Neural cell (in vitro differentiated cells): ENCODE measurements at regions not wholly inside any gene's neighbourhood (a gene's known extent, or its start where the extent isn't known, plus 50 kb on each side); places are given as distances from the start of the nearest gene placed in this dataset.

Experiments
- H2AFZ ChIP-seq: fragments of 200-600, 300-800 bp; sonication (generic), shearing (Covaris generic); 2 replicates; pipeline ENCODE4 v1.6.0; 2014; ENCODE audit warnings: low read depth, mild to moderate bottlenecking, antibody characterized with exemption, low read length, moderate library complexity
- H3F3A ChIP-seq: fragments of 200-600 bp; shearing (Covaris generic); 2 replicates; pipeline ENCODE4 v1.6.1; 2016; ENCODE audit warnings: mild to moderate bottlenecking, moderate library complexity, mixed read lengths, antibody characterized with exemption, low read length; ENCODE audit not compliant: insufficient read depth, poor library complexity, severe bottlenecking
- H3K27ac ChIP-seq: fragments of 200-600, 300-800 bp; sonication (generic), shearing (Covaris generic); 2 replicates; pipeline ENCODE4 v1.5.1; 2014; ENCODE audit warnings: mild to moderate bottlenecking, low read length, moderate library complexity
- H3K27me3 ChIP-seq: fragments of 300-800, 200-600 bp; sonication (generic), shearing (Covaris generic); 2 replicates; pipeline ENCODE4 v1.6.0; 2014; ENCODE audit warnings: mild to moderate bottlenecking, low read depth, low read length, moderate library complexity; ENCODE audit not compliant: insufficient read depth
- H3K36me3 ChIP-seq: fragments of 300-800, 200-600 bp; sonication (generic), shearing (Covaris generic); 2 replicates; pipeline ENCODE4 v1.5.1; 2014; ENCODE audit warnings: mild to moderate bottlenecking, antibody characterized with exemption, low read length, moderate library complexity; ENCODE audit not compliant: insufficient read depth
- H3K4me2 ChIP-seq: fragments of 300-800, 200-600 bp; sonication (generic), shearing (Covaris generic); 2 replicates; pipeline ENCODE4 v1.6.0; 2014; ENCODE audit warnings: mild to moderate bottlenecking, low read length
- H3K4me3 ChIP-seq: fragments of 300-800, 200-600 bp; sonication (generic), shearing (Covaris generic); 2 replicates; pipeline ENCODE4 v1.5.1; 2014; ENCODE audit warnings: mild to moderate bottlenecking, low read length, moderate library complexity
- H3K79me2 ChIP-seq: fragments of 200-600 bp; shearing (Covaris generic); replicated peaks from 2 replicates; pipeline ENCODE4 v1.6.0; 2014; ENCODE audit warnings: mild to moderate bottlenecking, low read length, moderate library complexity; ENCODE audit not compliant: insufficient read depth
- H3K9ac ChIP-seq: fragments of 300-800, 200-600 bp; sonication (generic), shearing (Covaris generic); 2 replicates; pipeline ENCODE4 v1.6.1; 2016; ENCODE audit warnings: mild to moderate bottlenecking, low read length, mixed read lengths
- H3K9me2 ChIP-seq: fragments of 200-600 bp; shearing (Covaris generic); 2 replicates; pipeline ENCODE4 v1.6.1; 2016; ENCODE audit warnings: mild to moderate bottlenecking, low read length, mixed read lengths; ENCODE audit not compliant: insufficient read depth
- H3K9me3 ChIP-seq: fragments of 200-600, 300-800 bp; sonication (generic), shearing (Covaris generic); 2 replicates; pipeline ENCODE4 v1.6.1; 2016; ENCODE audit warnings: mild to moderate bottlenecking, mixed run types, low read length, moderate library complexity, mixed read lengths
- H4K20me1 ChIP-seq: fragments of 200-600 bp; shearing (Covaris generic); 2 replicates; pipeline ENCODE4 v1.6.1; 2016; ENCODE audit warnings: mild to moderate bottlenecking, mixed run types; ENCODE audit not compliant: insufficient read depth
- CTCF ChIP-seq: fragments of 450-650 bp; IDR thresholded peaks from 2 replicates; pipeline ENCODE4 v1.5.1; 2014; ENCODE audit warnings: antibody characterized with exemption, mild to moderate bottlenecking, moderate library complexity; ENCODE audit not compliant: poor library complexity, severe bottlenecking
- EP300 ChIP-seq: fragments of 450-650 bp; conservative IDR thresholded peaks from 2 replicates; pipeline ENCODE4 v1.6.1; 2014; ENCODE audit warnings: antibody characterized with exemption, mild to moderate bottlenecking, moderate library complexity; ENCODE audit not compliant: poor library complexity, severe bottlenecking
- EZH2 ChIP-seq: fragments of 200-600, 300-800 bp; shearing (Covaris generic), sonication (generic); IDR thresholded peaks from 2 replicates; pipeline ENCODE4 v1.6.1; 2014; ENCODE audit warnings: antibody characterized with exemption, low read length, borderline replicate concordance, mild to moderate bottlenecking; ENCODE audit not compliant: insufficient read depth, poor library complexity, severe bottlenecking
- MXI1 ChIP-seq: fragments of 450-650 bp; conservative IDR thresholded peaks from 2 replicates; pipeline ENCODE4 v1.6.1; 2014; ENCODE audit warnings: antibody characterized with exemption, mild to moderate bottlenecking; ENCODE audit not compliant: poor library complexity, severe bottlenecking
- POLR2AphosphoS5 ChIP-seq: IDR thresholded peaks from 2 replicates; pipeline ENCODE4 v1.6.1; 2012
- RAD21 ChIP-seq: fragments of 450-650 bp; conservative IDR thresholded peaks from 2 replicates; pipeline ENCODE4 v1.6.1; 2014; ENCODE audit warnings: antibody characterized with exemption, mild to moderate bottlenecking, moderate library complexity
- REST ChIP-seq: IDR thresholded peaks from 2 replicates; pipeline ENCODE4 v1.6.1; 2012; ENCODE audit warnings: borderline replicate concordance
- SMC3 ChIP-seq: fragments of 450-650 bp; conservative IDR thresholded peaks from 2 replicates; pipeline ENCODE4 v1.6.1; 2014; ENCODE audit warnings: antibody characterized with exemption, mild to moderate bottlenecking, moderate library complexity; ENCODE audit not compliant: poor library complexity
- TAF1 ChIP-seq: IDR thresholded peaks from 2 replicates; pipeline ENCODE4 v1.6.1; 2012; ENCODE audit warnings: low read depth

DNA sequence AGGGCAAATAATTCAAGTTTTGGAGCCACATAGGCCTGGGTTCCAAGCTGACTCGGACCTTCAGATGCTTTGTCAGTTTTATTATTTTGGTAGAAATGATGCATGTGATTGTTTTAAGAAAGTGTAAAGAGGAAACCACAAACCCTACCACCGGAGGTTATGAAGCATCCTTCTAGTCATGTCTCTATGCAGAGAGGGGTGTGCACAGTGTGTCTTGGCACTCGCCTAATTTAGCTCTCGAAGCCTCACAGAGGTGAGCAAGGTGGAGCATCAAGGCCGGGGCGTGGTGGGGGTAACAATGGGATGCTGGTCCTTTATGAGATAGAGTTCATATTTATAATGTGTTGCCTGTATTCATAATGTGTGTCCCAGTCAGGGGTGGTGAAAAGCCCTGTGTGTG is 63.7 kb upstream of the SMAD6 start:
- Histone ChIP-seq H4K20me1 (no peaks in the 10 kb centered on the region), H3K9ac (no peak overlapping the region), H3K9me3 (no peaks in the 10 kb centered on the region), H3K36me3 (no peaks in the 10 kb centered on the region), H3F3A (no peaks in the 10 kb centered on the region), H2AFZ (no peak overlapping the region), H3K27me3 (no peaks in the 10 kb centered on the region), H3K4me3 (no peak overlapping the region), H3K4me2 (no peak overlapping the region), H3K27ac (no peak overlapping the region), H3K9me2 (no peaks in the 10 kb centered on the region), H3K79me2 (no peaks in the 10 kb centered on the region)
- TF ChIP-seq REST, result no peak
- TF ChIP-seq MXI1, result no peak
- no peak for TF ChIP-seq EP300
- TF ChIP-seq CTCF, result no peak
- no peak for TF ChIP-seq EZH2
- TF ChIP-seq SMC3, result no peak
- no peak for TF ChIP-seq RAD21
- no peak for TF ChIP-seq TAF1
- no peak for TF ChIP-seq POLR2AphosphoS5

- Histone ChIP-seq H3K4me2 (no peak overlapping the region), H3K4me3 (no peak overlapping the region), H4K20me1 (no peaks in the 10 kb centered on the region), H3K9me3 (no peaks in the 10 kb centered on the region), H3K9ac (no peak overlapping the region), H3K27me3 (no peaks in the 10 kb centered on the region), H3K36me3 (no peaks in the 10 kb centered on the region), H3K27ac (no peak overlapping the region), H3K9me2 (no peaks in the 10 kb centered on the region), H3F3A (no peaks in the 10 kb centered on the region), H3K79me2 (no peaks in the 10 kb centered on the region), H2AFZ (no peak overlapping the region)
- no peak for TF ChIP-seq EZH2
Observed at GRCh38 chr15:66641485-66642315, 60.3 kb upstream of the SMAD6 start.
